A549 (cell line): ENCODE measurements at regions not wholly inside any gene's neighbourhood (a gene's known extent, or its start where the extent isn't known, plus 50 kb on each side); places are given as distances from the start of the nearest gene placed in this dataset.

Experiments used
- ATAC-seq, 2 experiments: fragments of 200-7000 bp in 1 of 2; fragments of >200 bp in 1 of 2; cut with Nextera tagmentation in 1 of 2; cut with Tn5 transposase in 1 of 2; 3 replicates each; pipeline versions ENCODE4 v1.8.0 to v1.9.1; 2018 to 2020; ENCODE audit warnings: mild to moderate bottlenecking in 1 of 2, moderate library complexity in 1 of 2
- CTCF ChIA-PET: fragments of 300-600 bp; sonication (Branson Sonifier 250); formaldehyde crosslinking; extraction: SDS; loops from one replicate; lab custom pipeline; 2021; ENCODE audit warnings: antibody characterized with exemption, inconsistent platforms; lab: Yijun Ruan, JAX
- POLR2A ChIA-PET: fragments of 350-600 bp; formaldehyde crosslinking; extraction: SDS; loops from one replicate; lab custom pipeline; 2021; ENCODE audit warnings: antibody characterized with exemption, inconsistent platforms; lab: Yijun Ruan, JAX
- DNase-seq, 2 experiments: peaks; one replicate each; pipeline versions ENCODE4 v3.0.0 to v3.0.0-alpha.2; 2011 to 2016; ENCODE audit warnings: low read depth in 1 of 2, low spot score in 1 of 2
- FAIRE-seq: peaks from 2 replicates; lab custom pipeline; 2011; peaks lifted over from hg19 to GRCh38; lab: Jason Lieb, UNC
- H3K27ac ChIP-seq, 2 experiments: fragments of >200 bp; sonication (Bioruptor Twin); formaldehyde crosslinking; 3 replicates each; pipeline ENCODE4 v1.5.1; 2016 to 2017
- H3K4me1 ChIP-seq: fragments of >200 bp; sonication (Bioruptor Twin); formaldehyde crosslinking; 3 replicates; pipeline ENCODE4 v1.6.1; 2016
- H3K4me2 ChIP-seq: fragments of >200 bp; sonication (Bioruptor Twin); formaldehyde crosslinking; 3 replicates; pipeline ENCODE4 v1.6.1; 2016
- H3K4me3 ChIP-seq: fragments of >200 bp; sonication (Bioruptor Twin); formaldehyde crosslinking; 3 replicates; pipeline ENCODE4 v1.5.1; 2016
- H3K9me3 ChIP-seq: fragments of >200 bp; sonication (Bioruptor Twin); formaldehyde crosslinking; 3 replicates; pipeline ENCODE4 v1.6.1; 2016
- CBX2 ChIP-seq: fragments of 200-600 bp; sonication (generic); IDR thresholded peaks from 2 replicates; pipeline ENCODE4 v1.6.1; 2016; ENCODE audit warnings: low read depth, mild to moderate bottlenecking, borderline replicate concordance
- CHD4 ChIP-seq: fragments of 200-600 bp; sonication (generic); IDR thresholded peaks from 2 replicates; pipeline ENCODE4 v1.6.1; 2016; ENCODE audit warnings: antibody characterized with exemption, mild to moderate bottlenecking, borderline replicate concordance
- EHF ChIP-seq: fragments of 250-450 bp; sonication (Bioruptor Pico); IDR thresholded peaks from 2 replicates; pipeline ENCODE4 v1.5.0; 2020; ENCODE audit warnings: mild to moderate bottlenecking
- EHMT2 ChIP-seq: fragments of 200-600 bp; sonication (generic); IDR thresholded peaks from 2 replicates; pipeline ENCODE4 v1.6.1; 2016; ENCODE audit warnings: antibody characterized with exemption, low read depth, mild to moderate bottlenecking, moderate library complexity
- ESRRA ChIP-seq: fragments of 150-350 bp; IDR thresholded peaks from 2 replicates; pipeline ENCODE4 v1.6.1; 2014; ENCODE audit warnings: mild to moderate bottlenecking, low read length, borderline replicate concordance
- FOSB ChIP-seq: fragments of 250-450 bp; sonication (Bioruptor Pico); IDR thresholded peaks from 2 replicates; pipeline ENCODE4 v1.5.0; 2020; ENCODE audit warnings: mild to moderate bottlenecking, moderate library complexity
- GATA3 ChIP-seq: IDR thresholded peaks from 2 replicates; pipeline ENCODE4 v1.6.1; 2012; ENCODE audit warnings: borderline replicate concordance
- HDAC2 ChIP-seq: fragments of 200-600 bp; sonication (generic); IDR thresholded peaks from 2 replicates; pipeline ENCODE4 v1.6.1; 2016
- HOXB13 ChIP-seq: fragments of 250-450 bp; sonication (Bioruptor Pico); IDR thresholded peaks from 2 replicates; pipeline ENCODE4 v1.5.0; 2020; ENCODE audit warnings: low read depth, mild to moderate bottlenecking, moderate library complexity
- HOXB5 ChIP-seq: fragments of 250-450 bp; sonication (Bioruptor Pico); IDR thresholded peaks from 2 replicates; pipeline ENCODE4 v1.5.0; 2020; ENCODE audit warnings: mild to moderate bottlenecking, moderate library complexity
- JUN ChIP-seq, 2 experiments: fragments of >200 bp; sonication (Bioruptor Twin); formaldehyde crosslinking; IDR thresholded peaks; 2 replicates in 1 of 2; 3 replicates in 1 of 2; pipeline ENCODE4 v1.6.1; 2016 to 2017
- KDM5A ChIP-seq: fragments of 200-600 bp; sonication (generic); IDR thresholded peaks from 2 replicates; pipeline ENCODE4 v1.6.1; 2016; ENCODE audit warnings: antibody characterized with exemption, mild to moderate bottlenecking
- MYC ChIP-seq: IDR thresholded peaks from 2 replicates; pipeline ENCODE4 v1.6.1; 2012; ENCODE audit warnings: mild to moderate bottlenecking, inconsistent platforms, low read length, improper control_type of control experiment, borderline replicate concordance
- NFE2L2 ChIP-seq: fragments of 150-350 bp; conservative IDR thresholded peaks from 2 replicates; pipeline ENCODE4 v1.6.1; 2014; ENCODE audit warnings: low read length
- NR3C1 ChIP-seq: fragments of >200 bp; sonication (Bioruptor Twin); formaldehyde crosslinking; IDR thresholded peaks from 3 replicates; pipeline ENCODE4 v1.6.1; 2017
- POLR2A ChIP-seq: IDR thresholded peaks from 2 replicates; pipeline ENCODE4 v1.6.1; 2012; ENCODE audit warnings: mild to moderate bottlenecking, low read length
- POLR2AphosphoS2 ChIP-seq: conservative IDR thresholded peaks from 2 replicates; pipeline ENCODE4 v1.6.1; 2012; ENCODE audit warnings: low read length, improper control_type of control experiment, inconsistent platforms
- RFX5 ChIP-seq: fragments of 450-650 bp; IDR thresholded peaks from 2 replicates; pipeline ENCODE4 v1.7.1; 2014; ENCODE audit warnings: antibody characterized with exemption, mild to moderate bottlenecking, moderate library complexity
- ZC3H11A ChIP-seq: fragments of 450-650 bp; IDR thresholded peaks from 2 replicates; pipeline ENCODE4 v1.6.1; 2014; ENCODE audit warnings: antibody characterized with exemption, mild to moderate bottlenecking
- ZFP36 ChIP-seq: fragments of 450-650 bp; IDR thresholded peaks from 2 replicates; pipeline ENCODE4 v1.6.1; 2014; ENCODE audit warnings: borderline replicate concordance; ENCODE audit not compliant: partially characterized antibody
- ZNF302 ChIP-seq: fragments of 250-450 bp; sonication (Bioruptor Pico); IDR thresholded peaks from 2 replicates; pipeline ENCODE4 v1.9.0; 2021; ENCODE audit warnings: inconsistent platforms, mild to moderate bottlenecking, moderate library complexity
- ZSCAN20 ChIP-seq: fragments of 250-450 bp; sonication (Bioruptor Pico); IDR thresholded peaks from 2 replicates; pipeline ENCODE4 v1.8.0; 2022; ENCODE audit warnings: mild to moderate bottlenecking, moderate library complexity
- WGBS: methylation state at CpG from one replicate; pipeline ENCODE4 v1.1.6; 2017; ENCODE audit errors: missing lambda C conversion rate; 5-methylcytosine and 5-hydroxymethylcytosine counted together
- TF ChIP-seq, protein P1 (sequence below): fragments of >200 bp; sonication (Bioruptor Twin); formaldehyde crosslinking; IDR thresholded peaks from 3 replicates; pipeline ENCODE4 v1.5.1; 2016
- TF ChIP-seq, protein P2 (sequence below): fragments of >200 bp; sonication (Bioruptor Twin); formaldehyde crosslinking; IDR thresholded peaks from 2 replicates; pipeline ENCODE4 v1.6.1; 2016
- TF ChIP-seq, protein P3 (sequence below): fragments of 250-450 bp; sonication (Bioruptor Pico); IDR thresholded peaks from 2 replicates; pipeline ENCODE4 v1.5.0; 2021; ENCODE audit warnings: mild to moderate bottlenecking, moderate library complexity, borderline replicate concordance

DNA sequence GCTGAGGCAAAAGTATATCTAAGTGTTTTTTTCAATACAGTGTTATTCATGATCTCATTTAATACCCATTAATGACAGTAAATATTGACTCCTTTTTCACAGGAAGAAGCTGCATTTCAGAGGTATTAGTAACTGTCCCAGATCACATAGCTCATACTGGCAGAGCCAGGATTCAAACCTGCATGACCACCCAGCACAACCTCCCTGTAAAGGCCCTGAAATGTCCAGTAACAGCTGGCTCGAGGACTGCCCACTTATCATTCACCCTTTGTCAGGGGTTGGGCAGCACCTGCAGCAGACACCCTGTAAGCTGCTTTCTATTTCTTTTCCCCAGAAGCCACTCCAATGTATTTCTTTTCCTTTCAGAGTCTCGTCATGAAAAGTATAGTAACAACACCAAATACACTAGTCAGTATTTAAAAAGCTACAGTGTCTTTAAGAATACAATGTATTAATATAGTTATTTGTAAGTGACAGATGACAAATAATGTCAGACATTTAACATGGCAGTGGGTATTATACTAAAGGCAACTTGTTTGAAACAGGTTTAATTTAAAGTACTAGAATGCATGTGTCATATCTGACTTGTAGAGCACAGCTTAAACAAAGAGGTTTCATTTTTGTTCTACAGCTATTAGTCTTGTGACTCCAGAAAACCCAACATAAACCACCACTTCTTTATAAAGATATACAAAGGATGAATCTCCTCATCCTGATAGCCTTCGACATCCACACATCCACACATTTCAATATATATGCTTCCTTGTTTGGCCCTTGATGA lies 841.6 kb upstream of the GJE1 start:
- no peaks in the 10 kb centered on the region for H3K4me1 ChIP-seq
- CTCF ChIA-PET, result no interaction called here
- DNase-seq (no peak), FAIRE-seq (no peak), ATAC-seq (no peak)
- no peak overlapping the region; the same call in 2 of the 3 replicates for H3K4me2 ChIP-seq
- no peaks in the 10 kb centered on the region for H3K9me3 ChIP-seq
- H3K4me3 ChIP-seq, result no peak overlapping the region
- WGBS, result 50% methylated on average over 3 of the region's 3 CpGs
- TF ChIP-seq ESRRA (no peak), CBX2 (no peak)
- TF ChIP-seq, protein P1, sequence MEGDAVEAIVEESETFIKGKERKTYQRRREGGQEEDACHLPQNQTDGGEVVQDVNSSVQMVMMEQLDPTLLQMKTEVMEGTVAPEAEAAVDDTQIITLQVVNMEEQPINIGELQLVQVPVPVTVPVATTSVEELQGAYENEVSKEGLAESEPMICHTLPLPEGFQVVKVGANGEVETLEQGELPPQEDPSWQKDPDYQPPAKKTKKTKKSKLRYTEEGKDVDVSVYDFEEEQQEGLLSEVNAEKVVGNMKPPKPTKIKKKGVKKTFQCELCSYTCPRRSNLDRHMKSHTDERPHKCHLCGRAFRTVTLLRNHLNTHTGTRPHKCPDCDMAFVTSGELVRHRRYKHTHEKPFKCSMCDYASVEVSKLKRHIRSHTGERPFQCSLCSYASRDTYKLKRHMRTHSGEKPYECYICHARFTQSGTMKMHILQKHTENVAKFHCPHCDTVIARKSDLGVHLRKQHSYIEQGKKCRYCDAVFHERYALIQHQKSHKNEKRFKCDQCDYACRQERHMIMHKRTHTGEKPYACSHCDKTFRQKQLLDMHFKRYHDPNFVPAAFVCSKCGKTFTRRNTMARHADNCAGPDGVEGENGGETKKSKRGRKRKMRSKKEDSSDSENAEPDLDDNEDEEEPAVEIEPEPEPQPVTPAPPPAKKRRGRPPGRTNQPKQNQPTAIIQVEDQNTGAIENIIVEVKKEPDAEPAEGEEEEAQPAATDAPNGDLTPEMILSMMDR, result no peak
- TF ChIP-seq, all 56 proteins: peak for 0
- POLR2A ChIA-PET, result interaction anchor here (0.7 kb wide), 1 partner anchor 1917 kb away, joined by 3 read pairs; the partner anchor contains the start of gene CITED2
- H3K27ac ChIP-seq, result no peak overlapping the region

DNA sequence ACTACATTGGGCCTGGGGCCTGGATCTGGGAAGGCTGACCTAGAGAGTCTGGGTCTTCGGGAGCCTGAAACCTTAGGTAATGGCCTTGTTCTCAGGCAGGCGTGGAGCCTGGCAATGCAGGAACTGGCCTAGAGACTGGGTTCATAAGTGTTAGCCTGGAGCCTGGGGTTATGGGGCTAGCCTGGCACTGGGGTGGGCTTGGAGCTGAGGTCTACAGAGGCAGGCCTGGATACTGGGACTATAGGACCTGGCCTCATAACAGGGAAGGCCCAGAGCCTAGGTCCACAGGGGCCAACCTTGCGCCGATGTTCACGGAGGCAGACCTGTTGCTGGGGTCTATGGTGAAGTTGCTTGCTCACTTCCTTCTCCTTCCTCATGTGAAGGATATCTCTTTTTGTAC lies 843.8 kb upstream of the GJE1 start:
- H3K27ac ChIP-seq, result no peak overlapping the region
- no peak overlapping the region for H3K4me3 ChIP-seq
- ChIA-PET POLR2A (no interaction called here), CTCF (no interaction called here)
- ATAC-seq, result no peak
- DNase-seq, result no peak
- no peak for FAIRE-seq
- H3K4me2 ChIP-seq, result no peak overlapping the region
- no peak for TF ChIP-seq KDM5A
- no peak for TF ChIP-seq EHF (CRISPR knock-in tag)
- no peak for TF ChIP-seq ESRRA
- no peak for TF ChIP-seq HOXB5 (CRISPR knock-in tag)
- TF ChIP-seq CHD4, result no peak
- TF ChIP-seq NFE2L2, result no peak
- TF ChIP-seq FOSB (CRISPR knock-in tag), result no peak
- no peak for TF ChIP-seq RFX5
- no peak for TF ChIP-seq ZFP36
- no peak for TF ChIP-seq HOXB13
- TF ChIP-seq ZNF302, result no peak
- 94% methylated on average over 4 of the region's 5 CpGs for WGBS
- H3K4me1 ChIP-seq, result no peaks in the 10 kb centered on the region
- H3K9me3 ChIP-seq, result no peaks in the 10 kb centered on the region

DNA sequence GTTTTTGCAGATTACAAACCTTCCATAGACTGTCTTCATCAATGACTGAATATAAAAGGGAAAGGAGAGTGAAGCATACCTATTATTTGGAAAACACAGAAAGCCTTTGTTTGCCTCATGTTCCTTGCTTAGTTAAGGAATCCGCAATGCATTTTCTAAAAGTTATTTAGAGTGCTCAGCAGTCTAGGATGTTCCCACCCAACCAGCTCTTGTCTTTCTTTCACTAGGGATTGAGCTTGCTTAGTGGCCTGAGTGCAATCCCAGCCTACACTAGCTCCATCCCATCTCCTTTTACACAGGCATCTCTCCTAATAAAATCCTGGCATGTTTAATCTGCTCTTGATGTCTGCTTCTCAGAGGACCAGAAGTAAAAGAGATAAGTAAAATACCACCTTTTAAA lies 850.5 kb upstream of the GJE1 start:
- no peak for DNase-seq
- Histone ChIP-seq H3K27ac (no peak overlapping the region), H3K4me3 (no peak overlapping the region), H3K9me3 (no peaks in the 10 kb centered on the region), H3K4me2 (no peak overlapping the region), H3K4me1 (no peaks in the 10 kb centered on the region)
- ChIA-PET CTCF (no interaction called here), POLR2A (no interaction called here)
- 100% methylated on average over 1 of the region's 1 CpG for WGBS
- no peak for ATAC-seq
- TF ChIP-seq ZC3H11A (no peak), EHMT2 (no peak), NR3C1 (no peak), HDAC2 (no peak), ZSCAN20 (CRISPR knock-in tag) (no peak), GATA3 (no peak), JUN (IDR thresholded peaks at IDR 0.05) (no peak), ZNF302 (no peak), POLR2AphosphoS2 (no peak), RFX5 (no peak), KDM5A (no peak), EHF (CRISPR knock-in tag) (no peak), POLR2A (no peak), MYC (no peak)
- TF ChIP-seq, protein P2, sequence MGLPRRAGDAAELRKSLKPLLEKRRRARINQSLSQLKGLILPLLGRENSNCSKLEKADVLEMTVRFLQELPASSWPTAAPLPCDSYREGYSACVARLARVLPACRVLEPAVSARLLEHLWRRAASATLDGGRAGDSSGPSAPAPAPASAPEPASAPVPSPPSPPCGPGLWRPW, result no peak
- TF ChIP-seq, protein P3, sequence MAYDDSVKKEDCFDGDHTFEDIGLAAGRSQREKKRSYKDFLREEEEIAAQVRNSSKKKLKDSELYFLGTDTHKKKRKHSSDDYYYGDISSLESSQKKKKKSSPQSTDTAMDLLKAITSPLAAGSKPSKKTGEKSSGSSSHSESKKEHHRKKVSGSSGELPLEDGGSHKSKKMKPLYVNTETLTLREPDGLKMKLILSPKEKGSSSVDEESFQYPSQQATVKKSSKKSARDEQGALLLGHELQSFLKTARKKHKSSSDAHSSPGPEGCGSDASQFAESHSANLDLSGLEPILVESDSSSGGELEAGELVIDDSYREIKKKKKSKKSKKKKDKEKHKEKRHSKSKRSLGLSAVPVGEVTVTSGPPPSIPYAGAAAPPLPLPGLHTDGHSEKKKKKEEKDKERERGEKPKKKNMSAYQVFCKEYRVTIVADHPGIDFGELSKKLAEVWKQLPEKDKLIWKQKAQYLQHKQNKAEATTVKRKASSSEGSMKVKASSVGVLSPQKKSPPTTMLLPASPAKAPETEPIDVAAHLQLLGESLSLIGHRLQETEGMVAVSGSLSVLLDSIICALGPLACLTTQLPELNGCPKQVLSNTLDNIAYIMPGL (CRISPR knock-in tag), result no peak
- TF ChIP-seq, protein P1, result no peak
- no peak for FAIRE-seq
